ENCODE measurements at regions not wholly inside any gene's neighbourhood (a gene's known extent, or its start where the extent isn't known, plus 50 kb on each side); places are given as distances from the start of the nearest gene placed in this dataset.

DNA sequence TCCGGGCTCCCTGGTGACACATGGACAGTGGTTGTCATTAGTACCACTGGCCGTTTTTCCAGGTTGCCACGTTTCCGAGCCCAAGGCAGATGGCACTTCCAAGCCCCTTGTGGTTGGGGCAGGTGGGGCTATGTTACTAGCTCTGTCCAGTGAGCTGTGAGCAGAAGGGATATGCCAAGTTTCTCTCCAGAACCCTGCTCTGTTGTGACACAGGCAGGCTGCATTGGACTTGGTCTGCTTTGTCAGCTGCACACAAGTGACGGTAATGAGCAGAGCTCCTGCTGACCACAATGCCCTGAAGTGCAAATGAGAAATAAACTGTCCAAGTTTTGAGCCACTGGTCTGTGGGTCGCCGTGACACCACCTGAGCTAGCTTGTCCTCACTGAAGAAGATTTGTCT is 118.8 kb downstream of the GYPC start:
- TF ChIP-seq POLR2A (IDR thresholded peaks at IDR 0.05) (no peak), POLR2AphosphoS5 (IDR thresholded peaks at IDR 0.05) (no peak), EP300 (IDR thresholded peaks at IDR 0.05) (no peak)
- TF ChIP-seq, protein P1, sequence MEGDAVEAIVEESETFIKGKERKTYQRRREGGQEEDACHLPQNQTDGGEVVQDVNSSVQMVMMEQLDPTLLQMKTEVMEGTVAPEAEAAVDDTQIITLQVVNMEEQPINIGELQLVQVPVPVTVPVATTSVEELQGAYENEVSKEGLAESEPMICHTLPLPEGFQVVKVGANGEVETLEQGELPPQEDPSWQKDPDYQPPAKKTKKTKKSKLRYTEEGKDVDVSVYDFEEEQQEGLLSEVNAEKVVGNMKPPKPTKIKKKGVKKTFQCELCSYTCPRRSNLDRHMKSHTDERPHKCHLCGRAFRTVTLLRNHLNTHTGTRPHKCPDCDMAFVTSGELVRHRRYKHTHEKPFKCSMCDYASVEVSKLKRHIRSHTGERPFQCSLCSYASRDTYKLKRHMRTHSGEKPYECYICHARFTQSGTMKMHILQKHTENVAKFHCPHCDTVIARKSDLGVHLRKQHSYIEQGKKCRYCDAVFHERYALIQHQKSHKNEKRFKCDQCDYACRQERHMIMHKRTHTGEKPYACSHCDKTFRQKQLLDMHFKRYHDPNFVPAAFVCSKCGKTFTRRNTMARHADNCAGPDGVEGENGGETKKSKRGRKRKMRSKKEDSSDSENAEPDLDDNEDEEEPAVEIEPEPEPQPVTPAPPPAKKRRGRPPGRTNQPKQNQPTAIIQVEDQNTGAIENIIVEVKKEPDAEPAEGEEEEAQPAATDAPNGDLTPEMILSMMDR (IDR thresholded peaks at IDR 0.05) = no peak
- WGBS = 89% methylated on average over 7 of the region's 7 CpGs
- DNase-seq (ENCODE audit: low spot score in 2 of 2) = peak in 1 of 2 donors; percentile 30
- Histone ChIP-seq H3K9me3 (no peaks in the 10 kb centered on the region), H3K27ac (no peak overlapping the region), H3K36me3 (no peaks in the 10 kb centered on the region), H3K27me3 (peaks cover 5% of the 10 kb centered on the region), H3K4me3 (no peak overlapping the region), H3K4me1 (peaks cover 13% of the 10 kb centered on the region)

DNA sequence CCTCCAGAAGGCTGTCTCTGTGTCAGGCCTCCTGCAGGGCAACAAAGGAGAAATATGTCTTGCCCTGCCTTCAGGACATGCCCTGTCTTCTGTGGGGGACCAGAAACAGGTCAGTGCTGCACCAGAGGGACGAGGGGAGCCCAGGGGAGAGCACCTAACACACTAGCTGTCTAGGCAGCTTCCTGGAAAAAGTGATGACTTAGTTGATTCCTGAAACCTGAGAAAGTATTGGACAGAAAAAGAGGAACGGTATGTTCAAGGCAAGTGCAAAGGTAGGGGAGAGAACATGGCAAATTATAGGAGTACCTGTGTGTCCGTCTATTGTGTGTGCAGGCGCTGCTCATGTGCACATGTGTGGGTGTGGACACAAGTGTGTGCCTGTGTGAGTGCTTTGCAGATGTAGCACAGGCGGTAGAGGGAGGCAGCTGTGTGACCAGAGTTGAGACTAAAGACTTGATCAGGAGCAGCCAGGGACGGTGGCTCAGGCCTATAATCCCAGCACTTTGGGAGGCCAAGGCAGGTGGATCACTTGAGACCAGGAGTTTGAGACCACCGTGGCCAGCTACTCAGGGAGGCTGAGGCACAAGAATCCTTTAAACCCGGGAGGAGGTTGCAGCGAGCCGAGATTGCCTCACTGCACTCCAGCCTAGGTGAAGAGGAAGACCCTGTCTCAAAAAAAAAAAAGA is 119.5 kb downstream of the GYPC start:
- Histone ChIP-seq H3K4me1 (peaks cover 13% of the 10 kb centered on the region), H3K9me3 (no peaks in the 10 kb centered on the region), H3K36me3 (no peaks in the 10 kb centered on the region), H3K4me3 (no peak overlapping the region), H3K27me3 (peaks cover 8% of the 10 kb centered on the region), H3K27ac (no peak overlapping the region)
- WGBS = 78% methylated on average over 10 of the region's 10 CpGs
- no peak for TF ChIP-seq POLR2AphosphoS5 (IDR thresholded peaks at IDR 0.05)
- TF ChIP-seq, protein P1 (IDR thresholded peaks at IDR 0.05) = no peak
- peak in 1 of 2 donors; percentile 37 for DNase-seq (ENCODE audit: low spot score in 2 of 2)

DNA sequence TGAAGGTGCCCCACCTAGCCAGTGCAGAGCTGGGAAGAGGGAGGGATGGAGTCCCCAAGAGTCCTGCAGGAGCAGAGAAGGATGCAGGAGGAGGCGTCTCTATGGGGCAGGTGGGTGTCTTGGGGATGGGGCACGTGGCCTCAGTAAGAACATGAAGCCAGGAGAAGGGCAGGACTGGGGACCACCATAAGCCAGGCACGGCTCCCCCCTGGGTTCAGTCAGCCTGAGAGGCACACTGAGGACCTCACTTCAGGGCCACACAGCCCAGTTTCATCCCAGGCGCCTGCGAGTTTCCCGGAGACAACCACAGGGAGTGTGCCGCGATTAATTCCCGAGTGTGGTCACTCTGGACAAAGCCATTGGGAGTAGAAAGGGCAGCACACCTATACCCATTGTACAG is 120.3 kb downstream of the GYPC start:
- peak overlapping the region; percentile 48 for H3K4me3 ChIP-seq
- no peaks in the 10 kb centered on the region for H3K9me3 ChIP-seq
- TF ChIP-seq EP300 (IDR thresholded peaks at IDR 0.05) (no peak), POLR2AphosphoS5 (IDR thresholded peaks at IDR 0.05) (no peak)
- TF ChIP-seq, protein P1 (IDR thresholded peaks at IDR 0.05) = no peak
- H3K27ac ChIP-seq = no peak overlapping the region
- DNase-seq (ENCODE audit: low spot score in 2 of 2) = no peak
- H3K4me1 ChIP-seq = peaks cover 13% of the 10 kb centered on the region
- 75% methylated on average over 3 of the region's 9 CpGs for WGBS
- H3K36me3 ChIP-seq = no peaks in the 10 kb centered on the region
- peaks cover 11% of the 10 kb centered on the region for H3K27me3 ChIP-seq

DNA sequence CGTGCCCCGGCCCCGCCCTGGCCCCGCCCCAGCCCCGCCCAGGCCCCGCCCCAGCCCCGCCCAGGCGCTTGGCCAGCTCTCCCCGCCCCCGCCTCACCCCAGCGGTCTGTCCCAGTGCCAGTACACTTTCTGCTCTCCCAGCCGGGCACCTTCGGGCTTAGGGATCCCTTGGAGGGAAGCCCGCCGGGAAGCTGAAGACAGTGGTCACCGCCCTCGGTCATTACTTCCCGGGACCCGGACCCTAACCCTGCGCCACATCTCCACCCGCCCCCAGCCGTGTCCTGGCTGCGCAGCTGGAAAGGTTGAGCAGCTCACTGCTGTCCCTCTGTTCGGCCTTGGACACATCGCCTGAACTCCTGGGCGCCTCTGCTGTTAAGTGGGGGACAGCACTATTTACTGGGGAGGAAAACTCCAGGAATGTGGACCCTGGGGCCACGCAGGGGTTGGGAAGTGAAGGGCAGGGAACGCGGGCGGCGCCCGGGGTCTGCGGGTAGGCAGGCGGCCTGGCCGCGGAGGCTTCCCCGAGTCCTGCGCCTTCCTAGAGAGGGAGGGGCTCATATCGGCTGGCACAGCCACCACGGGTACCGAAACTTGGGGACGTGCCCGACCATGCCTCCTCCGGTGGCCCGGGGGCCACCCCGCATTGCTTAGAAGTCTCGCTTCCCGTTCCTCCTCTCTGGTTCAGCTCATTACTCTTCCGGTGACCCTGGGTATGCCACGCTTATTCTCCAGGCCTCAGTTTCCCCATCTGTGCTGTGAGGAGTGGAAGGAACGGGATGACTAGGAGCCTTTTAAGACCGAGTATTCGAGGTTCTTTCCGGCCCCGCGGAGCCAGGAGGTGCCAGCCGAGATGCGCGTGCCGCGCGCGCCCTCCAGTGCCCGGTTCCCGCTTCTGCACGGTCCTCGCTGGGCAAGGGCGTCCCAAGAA is 121.0 kb downstream of the GYPC start:
- Histone ChIP-seq H3K4me3 (peak overlapping the region; percentile 48), H3K36me3 (no peaks in the 10 kb centered on the region), H3K27ac (no peak overlapping the region), H3K4me1 (peaks cover 13% of the 10 kb centered on the region), H3K27me3 (peaks cover 14% of the 10 kb centered on the region), H3K9me3 (no peaks in the 10 kb centered on the region)
- peak; percentile 84 to 89 for DNase-seq (ENCODE audit: low spot score in 2 of 2)
- TF ChIP-seq EP300 (IDR thresholded peaks at IDR 0.05) = no peak
- TF ChIP-seq, protein P1 (IDR thresholded peaks at IDR 0.05) = peak; percentile 85 to 91
- no peak for TF ChIP-seq POLR2A (IDR thresholded peaks at IDR 0.05)
- no peak for TF ChIP-seq POLR2AphosphoS5 (IDR thresholded peaks at IDR 0.05)
- under 1% methylated on average over 30 of the region's 68 CpGs for WGBS

DNA sequence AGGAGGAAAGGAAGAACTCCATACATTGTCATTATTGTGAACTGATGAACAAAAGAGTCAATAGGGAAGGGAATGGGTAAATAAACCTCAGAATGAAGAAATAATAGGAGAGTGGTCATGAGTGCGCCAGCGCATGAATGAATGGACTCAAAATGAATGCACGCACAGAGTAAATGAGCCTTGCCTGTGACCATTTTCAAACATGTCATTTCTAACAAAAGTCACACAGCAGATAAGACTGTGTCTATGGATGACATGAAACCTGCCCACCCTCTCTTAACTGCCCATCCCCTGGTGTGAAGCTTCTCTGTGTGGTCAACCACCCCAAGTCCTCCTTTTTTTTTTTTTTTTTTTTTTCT is 121.1 kb upstream of the TEX51 start:
- no peak overlapping the region for H3K27ac ChIP-seq
- TF ChIP-seq POLR2A (IDR thresholded peaks at IDR 0.05) (no peak), POLR2AphosphoS5 (IDR thresholded peaks at IDR 0.05) (no peak), EP300 (IDR thresholded peaks at IDR 0.05) (no peak)
- TF ChIP-seq, protein P1 (IDR thresholded peaks at IDR 0.05) = no peak
- peaks cover 15% of the 10 kb centered on the region for H3K27me3 ChIP-seq
- H3K36me3 ChIP-seq = no peaks in the 10 kb centered on the region
- 34% methylated on average over 3 of the region's 3 CpGs for WGBS
- H3K9me3 ChIP-seq = no peaks in the 10 kb centered on the region
- peaks cover 13% of the 10 kb centered on the region for H3K4me1 ChIP-seq
- DNase-seq (ENCODE audit: low spot score in 2 of 2) = no peak
- H3K4me3 ChIP-seq = peak overlapping the region; percentile 48

Measured in suprapubic skin (tissue), 4 donors.